ENCODE measurements at regions not wholly inside any gene's neighbourhood (a gene's known extent, or its start where the extent isn't known, plus 50 kb on each side); places are given as distances from the start of the nearest gene placed in this dataset.

- Histone ChIP-seq H3K9me3 (ENCODE audit: insufficient read depth, low read depth, low read length) (peaks cover 7% of the 10 kb centered on the region; the same call in 1 of the 2 replicates), H3K27me3 (ENCODE audit: insufficient read depth, low read length) (no peaks in the 10 kb centered on the region), H3K36me3 (ENCODE audit: insufficient read depth, low read length) (no peaks in the 10 kb centered on the region), H3K4me3 (ENCODE audit: low read length) (no peak overlapping the region), H3K27ac (ENCODE audit: low read depth, low read length) (no peak overlapping the region), H3K4me1 (ENCODE audit: insufficient read depth, low read length) (no peaks in the 10 kb centered on the region), H3K9ac (ENCODE audit: low read depth, low read length) (no peak overlapping the region)
- WGBS: 79% methylated on average over 4 of the region's 4 CpGs
Measured at GRCh38 chr2:122414902-122415301, 659.5 kb downstream of the TSN start.

DNA sequence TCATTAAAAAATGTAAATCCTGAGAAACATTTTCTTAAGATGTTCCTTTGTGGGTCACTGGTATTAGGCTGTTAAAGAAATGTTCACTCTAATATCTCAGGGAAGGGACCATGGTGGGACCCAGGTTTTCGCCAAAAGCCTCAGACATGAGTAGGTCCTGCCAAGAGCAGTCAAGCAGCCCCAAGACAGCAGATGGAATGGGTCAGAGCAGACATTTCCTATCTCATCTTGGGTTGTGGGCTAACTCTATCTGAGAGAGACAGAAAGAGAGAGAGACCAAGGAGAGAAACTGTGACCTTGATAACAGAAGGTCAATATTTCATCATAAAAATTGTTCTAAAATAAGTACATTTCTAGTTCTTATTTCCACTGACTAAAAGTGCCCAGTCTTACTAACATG is 661.7 kb downstream of the TSN start:
- Histone ChIP-seq H3K4me3 (ENCODE audit: low read length) (no peak overlapping the region), H3K9ac (ENCODE audit: low read depth, low read length) (no peak overlapping the region), H3K4me1 (ENCODE audit: insufficient read depth, low read length) (no peaks in the 10 kb centered on the region), H3K27ac (ENCODE audit: low read depth, low read length) (no peak overlapping the region), H3K36me3 (ENCODE audit: insufficient read depth, low read length) (no peaks in the 10 kb centered on the region), H3K27me3 (ENCODE audit: insufficient read depth, low read length) (no peaks in the 10 kb centered on the region), H3K9me3 (ENCODE audit: insufficient read depth, low read depth, low read length) (0 out of 2 replicates have a peak, but pooled peaks cover 2% of the 10 kb centered on the region)
- 100% methylated on average over 1 of the region's 1 CpG for WGBS

- H3K36me3 ChIP-seq (ENCODE audit: insufficient read depth, low read length): no peaks in the 10 kb centered on the region
- no peak overlapping the region for H3K27ac ChIP-seq (ENCODE audit: low read depth, low read length)
- H3K9ac ChIP-seq (ENCODE audit: low read depth, low read length): no peak overlapping the region
- no peaks in the 10 kb centered on the region for H3K9me3 ChIP-seq (ENCODE audit: insufficient read depth, low read depth, low read length)
- H3K4me3 ChIP-seq (ENCODE audit: low read length): no peak overlapping the region
- H3K27me3 ChIP-seq (ENCODE audit: insufficient read depth, low read length): no peaks in the 10 kb centered on the region
- H3K4me1 ChIP-seq (ENCODE audit: insufficient read depth, low read length): no peaks in the 10 kb centered on the region
Measured at GRCh38 chr2:122421775-122422174, 666.3 kb downstream of the TSN start.

GRCh38 chr2:122422384-122422991 is 667.0 kb downstream of the TSN start:
- Histone ChIP-seq H3K9me3 (ENCODE audit: insufficient read depth, low read depth, low read length) (no peaks in the 10 kb centered on the region), H3K4me3 (ENCODE audit: low read length) (no peak overlapping the region), H3K27ac (ENCODE audit: low read depth, low read length) (no peak overlapping the region), H3K36me3 (ENCODE audit: insufficient read depth, low read length) (no peaks in the 10 kb centered on the region), H3K4me1 (ENCODE audit: insufficient read depth, low read length) (no peaks in the 10 kb centered on the region), H3K9ac (ENCODE audit: low read depth, low read length) (no peak overlapping the region), H3K27me3 (ENCODE audit: insufficient read depth, low read length) (no peaks in the 10 kb centered on the region)
- 97% methylated on average over 7 of the region's 7 CpGs for WGBS

- H3K9me3 ChIP-seq (ENCODE audit: insufficient read depth, low read depth, low read length): no peaks in the 10 kb centered on the region
- H3K4me1 ChIP-seq (ENCODE audit: insufficient read depth, low read length): no peaks in the 10 kb centered on the region
- no peak overlapping the region for H3K4me3 ChIP-seq (ENCODE audit: low read length)
- no peaks in the 10 kb centered on the region for H3K27me3 ChIP-seq (ENCODE audit: insufficient read depth, low read length)
- H3K36me3 ChIP-seq (ENCODE audit: insufficient read depth, low read length): no peaks in the 10 kb centered on the region
- no peak overlapping the region for H3K9ac ChIP-seq (ENCODE audit: low read depth, low read length)
- WGBS: 71% methylated on average over 4 of the region's 4 CpGs
- no peak overlapping the region for H3K27ac ChIP-seq (ENCODE audit: low read depth, low read length)
Measured at GRCh38 chr2:122423934-122424333, 668.5 kb downstream of the TSN start.

GRCh38 chr2:122433123-122433754 is 677.8 kb downstream of the TSN start:
- H3K27ac ChIP-seq (ENCODE audit: low read depth, low read length): no peak overlapping the region
- H3K9ac ChIP-seq (ENCODE audit: low read depth, low read length): no peak overlapping the region
- H3K36me3 ChIP-seq (ENCODE audit: insufficient read depth, low read length): no peaks in the 10 kb centered on the region
- no peaks in the 10 kb centered on the region for H3K27me3 ChIP-seq (ENCODE audit: insufficient read depth, low read length)
- no peaks in the 10 kb centered on the region for H3K4me1 ChIP-seq (ENCODE audit: insufficient read depth, low read length)
- no peaks in the 10 kb centered on the region for H3K9me3 ChIP-seq (ENCODE audit: insufficient read depth, low read depth, low read length)
- no peak overlapping the region for H3K4me3 ChIP-seq (ENCODE audit: low read length)
- WGBS: 86% methylated on average over 8 of the region's 8 CpGs

DNA sequence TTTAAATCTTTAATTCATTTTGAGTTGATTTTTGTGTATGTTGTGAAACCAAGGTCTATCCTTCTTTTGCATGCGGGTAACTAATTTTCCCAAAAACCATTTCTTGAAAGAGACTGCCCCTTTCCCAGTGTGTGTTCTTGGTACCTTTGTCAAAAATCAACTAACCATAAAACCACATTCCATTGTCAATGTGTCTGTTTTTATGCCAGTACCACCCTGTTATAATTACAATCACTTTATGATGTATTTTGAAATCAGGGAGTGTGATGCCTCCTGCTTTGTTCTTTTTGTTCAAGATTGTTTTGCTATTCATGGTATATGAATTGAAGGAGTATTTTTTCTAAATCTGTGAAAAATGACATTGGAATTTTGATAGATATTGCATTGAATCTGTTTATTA is 689.6 kb downstream of the TSN start:
- Histone ChIP-seq H3K9ac (ENCODE audit: low read depth, low read length) (no peak overlapping the region), H3K27me3 (ENCODE audit: insufficient read depth, low read length) (no peaks in the 10 kb centered on the region), H3K9me3 (ENCODE audit: insufficient read depth, low read depth, low read length) (0 out of 2 replicates have a peak, but pooled peaks cover 3% of the 10 kb centered on the region), H3K4me3 (ENCODE audit: low read length) (no peak overlapping the region), H3K36me3 (ENCODE audit: insufficient read depth, low read length) (no peaks in the 10 kb centered on the region), H3K27ac (ENCODE audit: low read depth, low read length) (no peak overlapping the region), H3K4me1 (ENCODE audit: insufficient read depth, low read length) (no peaks in the 10 kb centered on the region)
- 91% methylated on average over 1 of the region's 1 CpG for WGBS

DNA sequence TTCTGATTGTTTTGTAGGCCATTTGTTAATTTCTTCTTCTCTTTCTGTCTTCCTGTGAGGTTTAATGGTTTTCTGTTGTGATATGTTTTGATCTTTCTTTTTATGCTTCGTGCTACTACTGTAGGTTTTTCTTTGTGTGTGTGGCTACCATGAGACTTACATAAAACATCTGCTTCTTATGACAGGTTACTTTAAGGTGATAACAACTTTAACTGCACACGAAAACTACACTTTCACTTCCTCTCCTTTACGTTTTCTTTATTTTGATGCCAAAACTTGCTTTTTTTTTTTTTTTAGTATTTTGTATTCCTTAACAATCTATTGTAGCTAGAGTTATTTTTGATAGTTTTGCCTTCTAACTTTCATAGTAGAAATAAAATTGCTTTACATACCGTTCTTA is 691.3 kb downstream of the TSN start:
- no peaks in the 10 kb centered on the region for H3K36me3 ChIP-seq (ENCODE audit: insufficient read depth, low read length)
- no peak overlapping the region for H3K4me3 ChIP-seq (ENCODE audit: low read length)
- H3K4me1 ChIP-seq (ENCODE audit: insufficient read depth, low read length): no peaks in the 10 kb centered on the region
- 0 out of 2 replicates have a peak, but pooled peaks cover 3% of the 10 kb centered on the region for H3K9me3 ChIP-seq (ENCODE audit: insufficient read depth, low read depth, low read length)
- no peak overlapping the region for H3K9ac ChIP-seq (ENCODE audit: low read depth, low read length)
- H3K27ac ChIP-seq (ENCODE audit: low read depth, low read length): no peak overlapping the region
- 100% methylated on average over 2 of the region's 4 CpGs for WGBS
- H3K27me3 ChIP-seq (ENCODE audit: insufficient read depth, low read length): no peaks in the 10 kb centered on the region

GRCh38 chr2:122447237-122447636 is 691.8 kb downstream of the TSN start:
- WGBS: 95% methylated on average over 2 of the region's 2 CpGs
- H3K9ac ChIP-seq (ENCODE audit: low read depth, low read length): no peak overlapping the region
- no peaks in the 10 kb centered on the region for H3K36me3 ChIP-seq (ENCODE audit: insufficient read depth, low read length)
- no peaks in the 10 kb centered on the region for H3K4me1 ChIP-seq (ENCODE audit: insufficient read depth, low read length)
- H3K4me3 ChIP-seq (ENCODE audit: low read length): no peak overlapping the region
- H3K27me3 ChIP-seq (ENCODE audit: insufficient read depth, low read length): no peaks in the 10 kb centered on the region
- 0 out of 2 replicates have a peak, but pooled peaks cover 3% of the 10 kb centered on the region for H3K9me3 ChIP-seq (ENCODE audit: insufficient read depth, low read depth, low read length)
- no peak overlapping the region for H3K27ac ChIP-seq (ENCODE audit: low read depth, low read length)

GRCh38 chr2:122451040-122451439 is 695.6 kb downstream of the TSN start:
- H3K36me3 ChIP-seq (ENCODE audit: insufficient read depth, low read length): no peaks in the 10 kb centered on the region
- no peaks in the 10 kb centered on the region for H3K27me3 ChIP-seq (ENCODE audit: insufficient read depth, low read length)
- no peaks in the 10 kb centered on the region for H3K4me1 ChIP-seq (ENCODE audit: insufficient read depth, low read length)
- H3K9me3 ChIP-seq (ENCODE audit: insufficient read depth, low read depth, low read length): peaks cover 9% of the 10 kb centered on the region; the same call in 1 of the 2 replicates
- WGBS: 63% methylated on average over 4 of the region's 4 CpGs
- H3K9ac ChIP-seq (ENCODE audit: low read depth, low read length): no peak overlapping the region
- no peak overlapping the region for H3K27ac ChIP-seq (ENCODE audit: low read depth, low read length)
- H3K4me3 ChIP-seq (ENCODE audit: low read length): no peak overlapping the region

DNA sequence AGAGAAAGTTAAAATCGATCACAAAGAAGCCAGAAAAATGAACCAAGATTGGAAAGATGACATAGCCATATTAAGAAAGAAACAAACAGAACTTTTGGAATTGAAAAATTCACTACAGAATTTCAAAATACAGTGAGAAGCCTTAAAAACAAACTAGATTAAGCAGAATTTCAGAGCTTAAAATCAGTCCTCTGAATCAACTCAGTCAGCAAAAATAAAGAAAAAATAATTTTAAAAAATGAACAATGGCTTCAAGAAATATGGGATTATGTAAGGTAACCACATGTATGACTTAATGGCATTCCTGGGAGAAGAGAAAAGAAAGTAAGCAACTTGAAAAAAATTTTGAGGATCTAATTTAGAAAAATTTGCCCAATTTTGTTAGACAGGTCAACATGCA is 696.2 kb downstream of the TSN start:
- no peak overlapping the region for H3K9ac ChIP-seq (ENCODE audit: low read depth, low read length)

More for the DNA sequence above, 696.2 kb downstream of the TSN start:
- no peak overlapping the region for H3K27ac ChIP-seq (ENCODE audit: low read depth, low read length)
- no peaks in the 10 kb centered on the region for H3K36me3 ChIP-seq (ENCODE audit: insufficient read depth, low read length)
- no peaks in the 10 kb centered on the region for H3K4me1 ChIP-seq (ENCODE audit: insufficient read depth, low read length)
- H3K4me3 ChIP-seq (ENCODE audit: low read length): no peak overlapping the region
- no peaks in the 10 kb centered on the region for H3K27me3 ChIP-seq (ENCODE audit: insufficient read depth, low read length)
- peaks cover 10% of the 10 kb centered on the region; the same call in 1 of the 2 replicates for H3K9me3 ChIP-seq (ENCODE audit: insufficient read depth, low read depth, low read length)
- 100% methylated on average over 1 of the region's 1 CpG for WGBS
